Keratinocyte (primary cell): ENCODE measurements at regions not wholly inside any gene's neighbourhood (a gene's known extent, or its start where the extent isn't known, plus 50 kb on each side); places are given as distances from the start of the nearest gene placed in this dataset.

Experiments
- EZH2 ChIP-seq: IDR thresholded peaks from one replicate; pipeline ENCODE4 v1.6.1; 2012; ENCODE audit warnings: inconsistent platforms, mild to moderate bottlenecking, low read length, moderate library complexity
- TF ChIP-seq, protein P1 (sequence below), 3 experiments: IDR thresholded peaks in 1 of 3; conservative IDR thresholded peaks in 1 of 3; optimal IDR thresholded peaks in 1 of 3; 2 replicates in 2 of 3; 3 replicates in 1 of 3; pipeline versions ENCODE3 to v1.5.1; 2011; ENCODE audit warnings: low read length in 3 of 3, mild to moderate bottlenecking in 3 of 3, moderate library complexity in 2 of 3, control low read depth in 1 of 3, inconsistent platforms in 1 of 3; ENCODE audit not compliant: insufficient read depth in 2 of 3; ENCODE audit errors: extremely low read depth in 1 of 3

DNA sequence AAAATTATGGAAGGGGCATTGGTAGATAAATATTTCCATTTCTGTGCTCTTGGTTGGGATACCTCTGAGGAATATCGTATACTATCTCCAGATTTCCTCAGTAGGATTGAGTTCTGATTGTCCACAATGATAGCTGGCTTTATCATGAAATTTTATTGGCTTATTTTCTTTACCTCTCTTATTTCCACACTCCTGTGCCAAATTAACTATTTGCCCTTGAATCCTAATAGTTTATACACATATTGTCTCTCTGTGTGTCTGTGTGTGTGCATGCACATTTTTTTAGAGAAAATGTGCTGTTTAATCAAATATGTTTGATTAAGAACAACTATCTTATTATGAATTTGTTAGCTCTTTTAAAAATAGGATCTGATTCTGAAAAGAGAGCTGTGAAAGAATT is 271.6 kb downstream of the DTHD1 start:
- TF ChIP-seq, protein P1, sequence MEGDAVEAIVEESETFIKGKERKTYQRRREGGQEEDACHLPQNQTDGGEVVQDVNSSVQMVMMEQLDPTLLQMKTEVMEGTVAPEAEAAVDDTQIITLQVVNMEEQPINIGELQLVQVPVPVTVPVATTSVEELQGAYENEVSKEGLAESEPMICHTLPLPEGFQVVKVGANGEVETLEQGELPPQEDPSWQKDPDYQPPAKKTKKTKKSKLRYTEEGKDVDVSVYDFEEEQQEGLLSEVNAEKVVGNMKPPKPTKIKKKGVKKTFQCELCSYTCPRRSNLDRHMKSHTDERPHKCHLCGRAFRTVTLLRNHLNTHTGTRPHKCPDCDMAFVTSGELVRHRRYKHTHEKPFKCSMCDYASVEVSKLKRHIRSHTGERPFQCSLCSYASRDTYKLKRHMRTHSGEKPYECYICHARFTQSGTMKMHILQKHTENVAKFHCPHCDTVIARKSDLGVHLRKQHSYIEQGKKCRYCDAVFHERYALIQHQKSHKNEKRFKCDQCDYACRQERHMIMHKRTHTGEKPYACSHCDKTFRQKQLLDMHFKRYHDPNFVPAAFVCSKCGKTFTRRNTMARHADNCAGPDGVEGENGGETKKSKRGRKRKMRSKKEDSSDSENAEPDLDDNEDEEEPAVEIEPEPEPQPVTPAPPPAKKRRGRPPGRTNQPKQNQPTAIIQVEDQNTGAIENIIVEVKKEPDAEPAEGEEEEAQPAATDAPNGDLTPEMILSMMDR (optimal IDR thresholded peaks at IDR 0.05 in 1 of 3, IDR thresholded peaks at IDR 0.05 in 1 of 3, conservative IDR thresholded peaks at IDR 0.05 in 1 of 3; ENCODE audit: extremely low read depth in 1 of 3, insufficient read depth in 2 of 3, low read length in 3 of 3) = no peak
- TF ChIP-seq EZH2 = no peak
